HepG2 (cell line): ENCODE measurements at regions not wholly inside any gene's neighbourhood (a gene's known extent, or its start where the extent isn't known, plus 50 kb on each side); places are given as distances from the start of the nearest gene placed in this dataset.

Experiments
- ATAC-seq: fragments of 200-7000 bp; cut with Tn5 transposase; 3 replicates; pipeline ENCODE4 v1.9.1; 2020; ENCODE audit warnings: mild to moderate bottlenecking, moderate library complexity
- BruUV-seq: library from RNA; stranded (reverse); fragments of 400-500 nt; replicated peaks from 2 replicates; lab custom pipeline; 2021; lab: Mats Ljungman, UMichigan
- CTCF ChIA-PET: fragments of 300-600 bp; formaldehyde crosslinking; extraction: SDS; loops from one replicate; lab custom pipeline; 2021; ENCODE audit warnings: low total read pairs, inconsistent platforms, low intra/inter-chr PET ratio; lab: Yijun Ruan, JAX
- POLR2A ChIA-PET: fragments of 350-600 bp; sonication (Branson Sonifier 250); formaldehyde crosslinking; loops from one replicate; lab custom pipeline; 2020; ENCODE audit warnings: antibody characterized with exemption, inconsistent platforms; lab: Yijun Ruan, JAX
- DNase-seq: peaks from one replicate; pipeline ENCODE4 v3.0.0-alpha.2; 2015; ENCODE audit warnings: low spot score
- FAIRE-seq: peaks from 3 replicates; lab custom pipeline; 2011; peaks lifted over from hg19 to GRCh38; lab: Jason Lieb, UNC
- H2AFZ ChIP-seq: one replicate; pipeline ENCODE4 v1.6.1; 2011; ENCODE audit warnings: low read length, inconsistent platforms
- H3K27ac ChIP-seq: fragments of 300-600 bp; 3 replicates; pipeline ENCODE4 v1.8.0; 2011; ENCODE audit warnings: mixed run types, mild to moderate bottlenecking, mixed read lengths, low read length, inconsistent platforms; ENCODE audit not compliant: insufficient read depth; ENCODE audit errors: extremely low read length
- H3K27me3 ChIP-seq, 2 experiments: fragments of 200-600 bp in 1 of 2; 2 replicates in 1 of 2; 3 replicates in 1 of 2; pipeline versions ENCODE4 v1.6.0 to v1.8.0; 2011; ENCODE audit warnings: low read length in 2 of 2, mild to moderate bottlenecking in 2 of 2, moderate library complexity in 2 of 2, inconsistent platforms in 1 of 2; ENCODE audit not compliant: insufficient read depth in 2 of 2, control insufficient read depth in 1 of 2
- H3K36me3 ChIP-seq, 2 experiments: fragments of 200-600 bp in 1 of 2; replicated peaks in 1 of 2; 2 replicates in 1 of 2; 3 replicates in 1 of 2; pipeline versions ENCODE4 v1.5.1 to v1.8.0; 2011; ENCODE audit warnings: low read length in 2 of 2, inconsistent platforms in 1 of 2; ENCODE audit not compliant: insufficient read depth in 2 of 2, control insufficient read depth in 1 of 2
- H3K4me1 ChIP-seq: 2 replicates; pipeline ENCODE4 v1.5.1; 2012; ENCODE audit warnings: low read length, inconsistent platforms; ENCODE audit not compliant: insufficient read depth
- H3K4me2 ChIP-seq: 2 replicates; pipeline ENCODE4 v1.6.0; 2011; ENCODE audit warnings: low read depth, low read length, inconsistent platforms
- H3K4me3 ChIP-seq, 3 experiments: fragments of 200-600 bp in 1 of 3; sonication (generic), shearing (Covaris generic) in 1 of 3; replicated peaks in 1 of 3; 2 replicates each; pipeline ENCODE4 v1.5.1; 2011 to 2016; ENCODE audit warnings: low read length in 3 of 3, inconsistent platforms in 2 of 3, low read depth in 2 of 3, mild to moderate bottlenecking in 2 of 3, control low read depth in 1 of 3, mixed read lengths in 1 of 3; ENCODE audit not compliant: insufficient read depth in 1 of 3
- H3K79me2 ChIP-seq: one replicate; pipeline ENCODE4 v1.6.1; 2011; ENCODE audit warnings: low read length, inconsistent platforms; ENCODE audit not compliant: insufficient read depth
- H3K9ac ChIP-seq: 2 replicates; pipeline ENCODE4 v1.6.0; 2011; ENCODE audit warnings: mild to moderate bottlenecking, low read depth, low read length, inconsistent platforms; ENCODE audit not compliant: insufficient read depth
- H3K9me3 ChIP-seq: 2 replicates; pipeline ENCODE4 v1.5.1; 2012; ENCODE audit warnings: mild to moderate bottlenecking, low read length
- H4K20me1 ChIP-seq: 2 replicates; pipeline ENCODE4 v1.6.0; 2011; ENCODE audit warnings: inconsistent platforms, mild to moderate bottlenecking, low read length, moderate library complexity; ENCODE audit not compliant: insufficient read depth
- AGO1 ChIP-seq: fragments of 200-400 bp; formaldehyde crosslinking; IDR thresholded peaks from 2 replicates; pipeline ENCODE4 v1.6.1; 2017; ENCODE audit warnings: mild to moderate bottlenecking, low read depth, low read length, moderate library complexity; ENCODE audit not compliant: poor library complexity, severe bottlenecking
- CC2D1A ChIP-seq: sonication (generic); formaldehyde crosslinking; IDR thresholded peaks from 2 replicates; pipeline ENCODE4 v1.8.1; 2023; ENCODE audit warnings: mild to moderate bottlenecking, missing genetic modification reagents
- CERS6 ChIP-seq: sonication (generic); formaldehyde crosslinking; IDR thresholded peaks from 2 replicates; pipeline ENCODE4 v1.5.0; 2020; ENCODE audit warnings: missing genetic modification reagents
- EHMT2 ChIP-seq: fragments of 200-600 bp; sonication (generic); IDR thresholded peaks from 2 replicates; pipeline ENCODE4 v1.7.0; 2017; ENCODE audit warnings: antibody characterized with exemption, low read depth, low read length, borderline replicate concordance
- FOSL2 ChIP-seq: sonication (generic); formaldehyde crosslinking; IDR thresholded peaks from 2 replicates; pipeline ENCODE4 v1.4.0; 2020; ENCODE audit warnings: missing genetic modification reagents
- GPBP1L1 ChIP-seq: sonication (generic); formaldehyde crosslinking; IDR thresholded peaks from 2 replicates; pipeline ENCODE4 v1.5.0; 2020; ENCODE audit warnings: mild to moderate bottlenecking, missing genetic modification reagents
- MAFF ChIP-seq: IDR thresholded peaks from 2 replicates; pipeline ENCODE4 v1.6.1; 2011; ENCODE audit warnings: low read depth, low read length, improper control_type of control experiment
- MAFK ChIP-seq, 2 experiments: IDR thresholded peaks in 1 of 2; conservative IDR thresholded peaks in 1 of 2; 2 replicates each; pipeline ENCODE4 v1.6.1; 2011; ENCODE audit warnings: improper control_type of control experiment in 2 of 2, low read length in 2 of 2
- TCF12 ChIP-seq, 2 experiments: fragments of 450-650 bp in 1 of 2; sonication (generic) in 1 of 2; formaldehyde crosslinking in 1 of 2; IDR thresholded peaks; 2 replicates each; pipeline versions ENCODE4 v1.6.1 to v1.8.0; 2017 to 2022; ENCODE audit warnings: antibody characterized with exemption in 1 of 2, mild to moderate bottlenecking in 1 of 2, missing genetic modification reagents in 1 of 2, moderate library complexity in 1 of 2
- TFE3 ChIP-seq: IDR thresholded peaks from 2 replicates; pipeline ENCODE4 v1.6.1; 2016
- USF2 ChIP-seq, 2 experiments: sonication (generic) in 1 of 2; formaldehyde crosslinking in 1 of 2; IDR thresholded peaks; 2 replicates each; pipeline versions ENCODE4 v1.5.1 to v1.6.1; 2011 to 2020; ENCODE audit warnings: borderline replicate concordance in 1 of 2, low read depth in 1 of 2, low read length in 1 of 2, mild to moderate bottlenecking in 1 of 2, missing genetic modification reagents in 1 of 2, moderate library complexity in 1 of 2
- ZMAT3 ChIP-seq: sonication (generic); formaldehyde crosslinking; conservative IDR thresholded peaks from 2 replicates; pipeline ENCODE4 v1.7.0; 2021; ENCODE audit warnings: missing genetic modification reagents
- ZNF34 ChIP-seq: sonication (generic); formaldehyde crosslinking; IDR thresholded peaks from 2 replicates; pipeline ENCODE4 v1.4.0; 2020; ENCODE audit warnings: mild to moderate bottlenecking, missing genetic modification reagents, borderline replicate concordance
- ZNF563 ChIP-seq: sonication (generic); formaldehyde crosslinking; IDR thresholded peaks from 2 replicates; pipeline ENCODE4 v1.8.0; 2022; ENCODE audit warnings: mild to moderate bottlenecking, moderate library complexity, missing genetic modification reagents
- ZNF7 ChIP-seq: IDR thresholded peaks from 2 replicates; pipeline ENCODE4 v1.6.1; 2016; ENCODE audit warnings: missing biosample characterization, missing genetic modification reagents
- ZNF775 ChIP-seq: sonication (generic); formaldehyde crosslinking; IDR thresholded peaks from 2 replicates; pipeline ENCODE4 v1.4.0; 2020; ENCODE audit warnings: missing genetic modification reagents, mild to moderate bottlenecking, moderate library complexity, borderline replicate concordance
- WGBS: methylation state at CpG from one replicate; pipeline ENCODE4 v1.1.6; 2017; ENCODE audit warnings: low lambda C conversion rate; 5-methylcytosine and 5-hydroxymethylcytosine counted together
- in situ Hi-C: cut with HindIII; loops from 2 replicates; pipeline ENCODE4 v1.10.0; 2017; ENCODE audit warnings: low pct_unique_long_range_greater_than_20kb; ENCODE audit not compliant: extremely low pct_ligation_motif_present
- intact Hi-C: fragments of 100-400 bp; cut with micrococcal nuclease; formaldehyde crosslinking; loops from one replicate; pipeline ENCODE4 v1.10.0; 2022; ENCODE audit not compliant: unreplicated experiment

- TF ChIP-seq ZNF34 (CRISPR knock-in tag) (no peak), TFE3 (CRISPR knock-in tag) (no peak), ZNF7 (CRISPR knock-in tag) (no peak), TCF12 (IDR thresholded peaks at IDR 0.05) (no peak), TCF12 (CRISPR knock-in tag; IDR thresholded peaks at IDR 0.05) (no peak)
Observed at GRCh38 chr12:74152370-74152769, 385.3 kb upstream of the ATXN7L3B start (continued).

- FAIRE-seq (no peak), ATAC-seq (no peak), DNase-seq (no peak)
- ChIA-PET CTCF (no interaction called here), POLR2A (no interaction called here)
- in situ Hi-C loops (no loop called here), intact Hi-C loops (no loop called here)
- Histone ChIP-seq H3K36me3 (no peaks in the 10 kb centered on the region), H3K79me2 (no peaks in the 10 kb centered on the region), H3K4me3 (no peak overlapping the region), H3K9me3 (peaks cover under 1% of the 10 kb centered on the region; the same call in 1 of the 2 replicates), H3K9ac (no peak overlapping the region), H3K27ac (no peak overlapping the region), H3K4me2 (no peak overlapping the region), H3K4me1 (no peaks in the 10 kb centered on the region), H2AFZ (no peak overlapping the region), H3K27me3 (no peaks in the 10 kb centered on the region), H4K20me1 (no peaks in the 10 kb centered on the region)
- BruUV-seq, result no TSS peak
- WGBS, result 2% methylated on average over 2 of the region's 2 CpGs
- TF ChIP-seq ZMAT3 (CRISPR knock-in tag) (no peak), GPBP1L1 (no peak), ZNF563 (no peak), FOSL2 (no peak), MAFK (conservative IDR thresholded peaks at IDR 0.05 in 1 of 2, IDR thresholded peaks at IDR 0.05 in 1 of 2; ENCODE audit: low read length in 2 of 2) (peak in 1 of 2 experiments; percentile 63; a peak in 3 of 4 replicates), AGO1 (no peak), CC2D1A (CRISPR knock-in tag) (no peak), ZNF775 (CRISPR knock-in tag) (no peak), EHMT2 (no peak), CERS6 (CRISPR knock-in tag) (no peak), MAFF (0 out of 2 replicates have a peak, but pooled peaks have one; percentile 32), USF2 (IDR thresholded peaks at IDR 0.05; ENCODE audit: low read depth, low read length) (no peak), USF2 (CRISPR knock-in tag; IDR thresholded peaks at IDR 0.05; ENCODE audit: borderline replicate concordance) (no peak)
Observed at GRCh38 chr12:74166096-74166495, 371.5 kb upstream of the ATXN7L3B start.
